Omental fat pad (tissue), 3 donors: ENCODE measurements at regions not wholly inside any gene's neighbourhood (a gene's known extent, or its start where the extent isn't known, plus 50 kb on each side); places are given as distances from the start of the nearest gene placed in this dataset.
"Not testable (repeated sequence)": the region's sequence is repeated elsewhere in the genome, so short reads cannot be mapped to it uniquely, and the experiment has no call there.

Experiments used
- ATAC-seq: fragments of 150-250 bp; one replicate; pipeline ENCODE4 v1.9.1; 2016; ENCODE audit warnings: mild to moderate bottlenecking, moderate library complexity; ENCODE audit not compliant: low FRiP score
- DNase-seq: peaks from one replicate; pipeline ENCODE4 v3.0.0-alpha.2; 2019; ENCODE audit warnings: low spot score
- CTCF ChIP-seq, 3 donors: fragments of 450-650 bp; IDR thresholded peaks; one replicate each; pipeline ENCODE4 v1.5.1; 2016 to 2017; ENCODE audit warnings: antibody characterized with exemption in 3 of 3, mild to moderate bottlenecking in 3 of 3, moderate library complexity in 2 of 3

GRCh38 chr13:90331974-90332373, 1015.5 kb upstream of the MIR17HG start:
- DNase-seq (no peak), ATAC-seq (no peak)
- no peak for TF ChIP-seq CTCF (IDR thresholded peaks at IDR 0.05)

GRCh38 chr13:90336507-90336906, 1011.0 kb upstream of the MIR17HG start:
- DNase-seq: no peak
- ATAC-seq: no peak
- TF ChIP-seq CTCF (IDR thresholded peaks at IDR 0.05): no peak

- not testable (repeated sequence) for ATAC-seq, DNase-seq
Measured at GRCh38 chr13:90341348-90341747, 1006.1 kb upstream of the MIR17HG start.

- not testable (repeated sequence) for DNase-seq, ATAC-seq
Measured at GRCh38 chr13:90348477-90349136, 998.9 kb upstream of the MIR17HG start.

- DNase-seq: no peak
- no peak for ATAC-seq
- no peak for TF ChIP-seq CTCF (IDR thresholded peaks at IDR 0.05)
Measured at GRCh38 chr13:90352763-90353162, 994.7 kb upstream of the MIR17HG start.

GRCh38 chr13:90355162-90355751, 992.2 kb upstream of the MIR17HG start:
- ATAC-seq: no peak
- no peak for TF ChIP-seq CTCF (IDR thresholded peaks at IDR 0.05)
- no peak for DNase-seq

- ATAC-seq (no peak), DNase-seq (no peak)
- no peak for TF ChIP-seq CTCF (IDR thresholded peaks at IDR 0.05)
Measured at GRCh38 chr13:90360785-90361184, 986.7 kb upstream of the MIR17HG start.

GRCh38 chr13:90362707-90363106, 984.8 kb upstream of the MIR17HG start:
- DNase-seq (no peak), ATAC-seq (no peak)
- no peak for TF ChIP-seq CTCF (IDR thresholded peaks at IDR 0.05)
